Neural cell (in vitro differentiated cells): ENCODE measurements at regions not wholly inside any gene's neighbourhood (a gene's known extent, or its start where the extent isn't known, plus 50 kb on each side); places are given as distances from the start of the nearest gene placed in this dataset.

Source experiments
- H2AFZ ChIP-seq: fragments of 200-600, 300-800 bp; sonication (generic), shearing (Covaris generic); 2 replicates; pipeline ENCODE4 v1.6.0; 2014; ENCODE audit warnings: low read depth, mild to moderate bottlenecking, antibody characterized with exemption, low read length, moderate library complexity
- H3F3A ChIP-seq: fragments of 200-600 bp; shearing (Covaris generic); 2 replicates; pipeline ENCODE4 v1.6.1; 2016; ENCODE audit warnings: mild to moderate bottlenecking, moderate library complexity, mixed read lengths, antibody characterized with exemption, low read length; ENCODE audit not compliant: insufficient read depth, poor library complexity, severe bottlenecking
- H3K27ac ChIP-seq: fragments of 200-600, 300-800 bp; sonication (generic), shearing (Covaris generic); 2 replicates; pipeline ENCODE4 v1.5.1; 2014; ENCODE audit warnings: mild to moderate bottlenecking, low read length, moderate library complexity
- H3K27me3 ChIP-seq: fragments of 300-800, 200-600 bp; sonication (generic), shearing (Covaris generic); 2 replicates; pipeline ENCODE4 v1.6.0; 2014; ENCODE audit warnings: mild to moderate bottlenecking, low read depth, low read length, moderate library complexity; ENCODE audit not compliant: insufficient read depth
- H3K36me3 ChIP-seq: fragments of 300-800, 200-600 bp; sonication (generic), shearing (Covaris generic); 2 replicates; pipeline ENCODE4 v1.5.1; 2014; ENCODE audit warnings: mild to moderate bottlenecking, antibody characterized with exemption, low read length, moderate library complexity; ENCODE audit not compliant: insufficient read depth
- H3K4me2 ChIP-seq: fragments of 300-800, 200-600 bp; sonication (generic), shearing (Covaris generic); 2 replicates; pipeline ENCODE4 v1.6.0; 2014; ENCODE audit warnings: mild to moderate bottlenecking, low read length
- H3K4me3 ChIP-seq: fragments of 300-800, 200-600 bp; sonication (generic), shearing (Covaris generic); 2 replicates; pipeline ENCODE4 v1.5.1; 2014; ENCODE audit warnings: mild to moderate bottlenecking, low read length, moderate library complexity
- H3K79me2 ChIP-seq: fragments of 200-600 bp; shearing (Covaris generic); replicated peaks from 2 replicates; pipeline ENCODE4 v1.6.0; 2014; ENCODE audit warnings: mild to moderate bottlenecking, low read length, moderate library complexity; ENCODE audit not compliant: insufficient read depth
- H3K9ac ChIP-seq: fragments of 300-800, 200-600 bp; sonication (generic), shearing (Covaris generic); 2 replicates; pipeline ENCODE4 v1.6.1; 2016; ENCODE audit warnings: mild to moderate bottlenecking, low read length, mixed read lengths
- H3K9me2 ChIP-seq: fragments of 200-600 bp; shearing (Covaris generic); 2 replicates; pipeline ENCODE4 v1.6.1; 2016; ENCODE audit warnings: mild to moderate bottlenecking, low read length, mixed read lengths; ENCODE audit not compliant: insufficient read depth
- H3K9me3 ChIP-seq: fragments of 200-600, 300-800 bp; sonication (generic), shearing (Covaris generic); 2 replicates; pipeline ENCODE4 v1.6.1; 2016; ENCODE audit warnings: mild to moderate bottlenecking, mixed run types, low read length, moderate library complexity, mixed read lengths
- H4K20me1 ChIP-seq: fragments of 200-600 bp; shearing (Covaris generic); 2 replicates; pipeline ENCODE4 v1.6.1; 2016; ENCODE audit warnings: mild to moderate bottlenecking, mixed run types; ENCODE audit not compliant: insufficient read depth
- EP300 ChIP-seq: fragments of 450-650 bp; conservative IDR thresholded peaks from 2 replicates; pipeline ENCODE4 v1.6.1; 2014; ENCODE audit warnings: antibody characterized with exemption, mild to moderate bottlenecking, moderate library complexity; ENCODE audit not compliant: poor library complexity, severe bottlenecking
- EZH2 ChIP-seq: fragments of 200-600, 300-800 bp; shearing (Covaris generic), sonication (generic); IDR thresholded peaks from 2 replicates; pipeline ENCODE4 v1.6.1; 2014; ENCODE audit warnings: antibody characterized with exemption, low read length, borderline replicate concordance, mild to moderate bottlenecking; ENCODE audit not compliant: insufficient read depth, poor library complexity, severe bottlenecking
- MXI1 ChIP-seq: fragments of 450-650 bp; conservative IDR thresholded peaks from 2 replicates; pipeline ENCODE4 v1.6.1; 2014; ENCODE audit warnings: antibody characterized with exemption, mild to moderate bottlenecking; ENCODE audit not compliant: poor library complexity, severe bottlenecking
- POLR2AphosphoS5 ChIP-seq: IDR thresholded peaks from 2 replicates; pipeline ENCODE4 v1.6.1; 2012
- RAD21 ChIP-seq: fragments of 450-650 bp; conservative IDR thresholded peaks from 2 replicates; pipeline ENCODE4 v1.6.1; 2014; ENCODE audit warnings: antibody characterized with exemption, mild to moderate bottlenecking, moderate library complexity
- SMC3 ChIP-seq: fragments of 450-650 bp; conservative IDR thresholded peaks from 2 replicates; pipeline ENCODE4 v1.6.1; 2014; ENCODE audit warnings: antibody characterized with exemption, mild to moderate bottlenecking, moderate library complexity; ENCODE audit not compliant: poor library complexity
- TAF1 ChIP-seq: IDR thresholded peaks from 2 replicates; pipeline ENCODE4 v1.6.1; 2012; ENCODE audit warnings: low read depth
- TF ChIP-seq, protein P1 (sequence below): fragments of 450-650 bp; IDR thresholded peaks from 2 replicates; pipeline ENCODE4 v1.5.1; 2014; ENCODE audit warnings: antibody characterized with exemption, mild to moderate bottlenecking, moderate library complexity; ENCODE audit not compliant: poor library complexity, severe bottlenecking
- TF ChIP-seq, protein P2 (sequence below): IDR thresholded peaks from 2 replicates; pipeline ENCODE4 v1.6.1; 2012; ENCODE audit warnings: borderline replicate concordance

DNA sequence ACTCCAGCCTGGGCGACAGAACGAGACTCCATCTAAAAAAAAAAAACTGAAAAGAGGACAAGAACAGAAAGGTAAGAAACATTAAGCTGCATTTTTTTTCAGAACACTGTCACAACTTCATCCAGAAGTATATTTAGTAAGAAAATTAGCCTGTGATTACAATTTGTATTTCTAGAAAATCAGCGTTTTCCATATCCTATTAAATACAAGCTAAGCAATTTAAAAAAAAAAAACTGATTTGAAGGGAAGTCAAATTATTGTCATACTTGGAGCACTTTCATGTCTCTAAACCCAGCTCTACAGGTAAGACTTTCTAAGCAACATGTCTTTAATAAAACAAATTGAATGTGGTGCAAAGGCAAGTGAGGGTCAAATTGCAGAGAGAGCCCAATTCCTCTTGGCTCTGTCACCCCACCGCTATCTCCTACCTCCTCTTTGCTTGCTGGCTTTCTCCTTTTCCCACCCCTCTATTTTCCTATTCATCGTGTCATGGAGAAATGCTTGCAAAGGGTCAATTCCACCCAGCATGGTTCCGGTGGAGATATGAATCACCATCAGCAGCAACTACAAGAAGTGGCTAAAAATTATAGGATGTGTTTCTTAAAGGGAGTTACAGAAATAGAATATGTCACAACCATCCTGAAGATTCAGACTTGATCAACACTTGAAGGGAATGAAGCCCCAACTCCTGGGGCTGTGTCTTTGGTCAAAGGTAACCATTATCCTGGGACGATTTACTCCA, 68.4 kb upstream of the BCL11A start:
- Histone ChIP-seq H3K27ac (no peak overlapping the region), H3F3A (no peaks in the 10 kb centered on the region), H3K27me3 (no peaks in the 10 kb centered on the region), H3K79me2 (no peaks in the 10 kb centered on the region), H4K20me1 (no peaks in the 10 kb centered on the region), H3K4me2 (no peak overlapping the region), H3K4me3 (no peak overlapping the region), H3K9me3 (no peaks in the 10 kb centered on the region), H3K9me2 (no peaks in the 10 kb centered on the region), H3K36me3 (no peaks in the 10 kb centered on the region), H3K9ac (no peak overlapping the region), H2AFZ (no peak overlapping the region)
- TF ChIP-seq EP300 (no peak), MXI1 (no peak), EZH2 (no peak), POLR2AphosphoS5 (peak; percentile 91)
- TF ChIP-seq, protein P1, sequence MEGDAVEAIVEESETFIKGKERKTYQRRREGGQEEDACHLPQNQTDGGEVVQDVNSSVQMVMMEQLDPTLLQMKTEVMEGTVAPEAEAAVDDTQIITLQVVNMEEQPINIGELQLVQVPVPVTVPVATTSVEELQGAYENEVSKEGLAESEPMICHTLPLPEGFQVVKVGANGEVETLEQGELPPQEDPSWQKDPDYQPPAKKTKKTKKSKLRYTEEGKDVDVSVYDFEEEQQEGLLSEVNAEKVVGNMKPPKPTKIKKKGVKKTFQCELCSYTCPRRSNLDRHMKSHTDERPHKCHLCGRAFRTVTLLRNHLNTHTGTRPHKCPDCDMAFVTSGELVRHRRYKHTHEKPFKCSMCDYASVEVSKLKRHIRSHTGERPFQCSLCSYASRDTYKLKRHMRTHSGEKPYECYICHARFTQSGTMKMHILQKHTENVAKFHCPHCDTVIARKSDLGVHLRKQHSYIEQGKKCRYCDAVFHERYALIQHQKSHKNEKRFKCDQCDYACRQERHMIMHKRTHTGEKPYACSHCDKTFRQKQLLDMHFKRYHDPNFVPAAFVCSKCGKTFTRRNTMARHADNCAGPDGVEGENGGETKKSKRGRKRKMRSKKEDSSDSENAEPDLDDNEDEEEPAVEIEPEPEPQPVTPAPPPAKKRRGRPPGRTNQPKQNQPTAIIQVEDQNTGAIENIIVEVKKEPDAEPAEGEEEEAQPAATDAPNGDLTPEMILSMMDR: no peak
- TF ChIP-seq, protein P2, sequence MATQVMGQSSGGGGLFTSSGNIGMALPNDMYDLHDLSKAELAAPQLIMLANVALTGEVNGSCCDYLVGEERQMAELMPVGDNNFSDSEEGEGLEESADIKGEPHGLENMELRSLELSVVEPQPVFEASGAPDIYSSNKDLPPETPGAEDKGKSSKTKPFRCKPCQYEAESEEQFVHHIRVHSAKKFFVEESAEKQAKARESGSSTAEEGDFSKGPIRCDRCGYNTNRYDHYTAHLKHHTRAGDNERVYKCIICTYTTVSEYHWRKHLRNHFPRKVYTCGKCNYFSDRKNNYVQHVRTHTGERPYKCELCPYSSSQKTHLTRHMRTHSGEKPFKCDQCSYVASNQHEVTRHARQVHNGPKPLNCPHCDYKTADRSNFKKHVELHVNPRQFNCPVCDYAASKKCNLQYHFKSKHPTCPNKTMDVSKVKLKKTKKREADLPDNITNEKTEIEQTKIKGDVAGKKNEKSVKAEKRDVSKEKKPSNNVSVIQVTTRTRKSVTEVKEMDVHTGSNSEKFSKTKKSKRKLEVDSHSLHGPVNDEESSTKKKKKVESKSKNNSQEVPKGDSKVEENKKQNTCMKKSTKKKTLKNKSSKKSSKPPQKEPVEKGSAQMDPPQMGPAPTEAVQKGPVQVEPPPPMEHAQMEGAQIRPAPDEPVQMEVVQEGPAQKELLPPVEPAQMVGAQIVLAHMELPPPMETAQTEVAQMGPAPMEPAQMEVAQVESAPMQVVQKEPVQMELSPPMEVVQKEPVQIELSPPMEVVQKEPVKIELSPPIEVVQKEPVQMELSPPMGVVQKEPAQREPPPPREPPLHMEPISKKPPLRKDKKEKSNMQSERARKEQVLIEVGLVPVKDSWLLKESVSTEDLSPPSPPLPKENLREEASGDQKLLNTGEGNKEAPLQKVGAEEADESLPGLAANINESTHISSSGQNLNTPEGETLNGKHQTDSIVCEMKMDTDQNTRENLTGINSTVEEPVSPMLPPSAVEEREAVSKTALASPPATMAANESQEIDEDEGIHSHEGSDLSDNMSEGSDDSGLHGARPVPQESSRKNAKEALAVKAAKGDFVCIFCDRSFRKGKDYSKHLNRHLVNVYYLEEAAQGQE: no peak

DNA sequence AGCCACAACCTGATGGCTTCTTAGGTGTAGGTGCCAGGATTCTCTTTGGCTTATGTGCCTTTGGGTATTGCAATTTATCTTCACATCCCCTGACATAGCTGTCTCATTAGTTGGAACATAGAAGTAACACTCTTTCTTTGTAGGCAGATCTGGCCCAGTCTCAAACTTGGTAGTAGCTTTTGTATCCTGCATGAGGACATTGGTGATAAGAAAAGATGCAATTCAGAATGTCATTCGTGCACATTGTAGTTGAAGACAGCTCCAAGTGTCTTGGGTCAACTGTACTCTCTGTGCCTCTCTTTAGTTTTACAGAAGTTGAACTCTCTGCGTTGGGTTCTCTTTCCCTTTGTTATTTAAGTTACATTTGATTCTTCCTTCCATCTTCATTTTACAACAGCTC, 69.6 kb upstream of the BCL11A start:
- H4K20me1 ChIP-seq: no peaks in the 10 kb centered on the region
- no peaks in the 10 kb centered on the region for H3K27me3 ChIP-seq
- H3K4me2 ChIP-seq: no peak overlapping the region
- H3K4me3 ChIP-seq: no peak overlapping the region
- no peak overlapping the region for H3K9ac ChIP-seq
- H3K36me3 ChIP-seq: no peaks in the 10 kb centered on the region
- H2AFZ ChIP-seq: no peak overlapping the region
- TF ChIP-seq, protein P1: no peak
- TF ChIP-seq TAF1 (no peak), EZH2 (no peak), POLR2AphosphoS5 (no peak), SMC3 (no peak), MXI1 (no peak), RAD21 (no peak), EP300 (no peak)
- TF ChIP-seq, protein P2: no peak
- H3K79me2 ChIP-seq: no peaks in the 10 kb centered on the region
- no peaks in the 10 kb centered on the region for H3F3A ChIP-seq
- H3K9me3 ChIP-seq: no peaks in the 10 kb centered on the region
- H3K9me2 ChIP-seq: no peaks in the 10 kb centered on the region
- H3K27ac ChIP-seq: no peak overlapping the region
